ENCODE measurements at regions not wholly inside any gene's neighbourhood (a gene's known extent, or its start where the extent isn't known, plus 50 kb on each side); places are given as distances from the start of the nearest gene placed in this dataset.

- no peak for TF ChIP-seq CTCF (IDR thresholded peaks at IDR 0.05)
- no peak for TF ChIP-seq POLR2A (IDR thresholded peaks at IDR 0.05)
Observed at GRCh38 chr7:91338226-91339020, 74.2 kb downstream of the FZD1 start.
